Ishikawa (cell line): ENCODE measurements at regions not wholly inside any gene's neighbourhood (a gene's known extent, or its start where the extent isn't known, plus 50 kb on each side); places are given as distances from the start of the nearest gene placed in this dataset.

Experiments
- CEBPB ChIP-seq: IDR thresholded peaks from 2 replicates; pipeline ENCODE4 v1.6.1; 2012
- CREB1 ChIP-seq: IDR thresholded peaks from 2 replicates; pipeline ENCODE4 v1.6.1; 2012; ENCODE audit warnings: low read depth
- EGR1 ChIP-seq: IDR thresholded peaks from 2 replicates; pipeline ENCODE4 v1.6.1; 2012
- EP300 ChIP-seq: IDR thresholded peaks from 2 replicates; pipeline ENCODE4 v1.6.1; 2012; ENCODE audit warnings: borderline replicate concordance
- FOXM1 ChIP-seq: IDR thresholded peaks from 2 replicates; pipeline ENCODE4 v1.6.1; 2012; ENCODE audit warnings: low read depth, borderline replicate concordance
- MAX ChIP-seq: IDR thresholded peaks from 2 replicates; pipeline ENCODE4 v1.6.1; 2012
- NFIC ChIP-seq: IDR thresholded peaks from 2 replicates; pipeline ENCODE4 v1.6.1; 2012
- RAD21 ChIP-seq: IDR thresholded peaks from 2 replicates; pipeline ENCODE4 v1.6.1; 2012; ENCODE audit warnings: low read depth
- REST ChIP-seq: IDR thresholded peaks from 2 replicates; pipeline ENCODE4 v1.6.1; 2012; ENCODE audit warnings: low read depth, mild to moderate bottlenecking
- TAF1 ChIP-seq: IDR thresholded peaks from 2 replicates; pipeline ENCODE4 v1.6.1; 2012; ENCODE audit warnings: low read depth, mild to moderate bottlenecking
- TCF12 ChIP-seq: IDR thresholded peaks from 2 replicates; pipeline ENCODE4 v1.6.1; 2012; ENCODE audit warnings: low read depth
- TEAD4 ChIP-seq: IDR thresholded peaks from 2 replicates; pipeline ENCODE4 v1.6.1; 2012
- USF1 ChIP-seq: IDR thresholded peaks from 2 replicates; pipeline ENCODE4 v1.6.1; 2012
- YY1 ChIP-seq: IDR thresholded peaks from 2 replicates; pipeline ENCODE4 v1.6.1; 2012; ENCODE audit warnings: low read depth
- ZBTB7A ChIP-seq: IDR thresholded peaks from 2 replicates; pipeline ENCODE4 v1.6.1; 2012; ENCODE audit warnings: low read depth

- no peak for TF ChIP-seq YY1
- no peak for TF ChIP-seq TCF12
- no peak for TF ChIP-seq REST
- TF ChIP-seq ZBTB7A = no peak
- no peak for TF ChIP-seq MAX
- TF ChIP-seq RAD21 = no peak
- TF ChIP-seq EGR1 = no peak
- TF ChIP-seq FOXM1 = no peak
- TF ChIP-seq TEAD4 = no peak
- TF ChIP-seq USF1 = no peak
- no peak for TF ChIP-seq EP300
- no peak for TF ChIP-seq CEBPB
- no peak for TF ChIP-seq TAF1
- no peak for TF ChIP-seq NFIC
- no peak for TF ChIP-seq CREB1
These were observed 242.6 kb upstream of the IRS2 start for GRCh38 chr13:110028838-110029621.

GRCh38 chr13:110028311-110028710, 241.9 kb upstream of the IRS2 start:
- TF ChIP-seq CEBPB (no peak), TEAD4 (no peak), ZBTB7A (no peak), EP300 (no peak), NFIC (no peak), FOXM1 (no peak), TAF1 (no peak), YY1 (no peak), REST (no peak), TCF12 (no peak), MAX (no peak), CREB1 (no peak)

- no peak for TF ChIP-seq NFIC
- no peak for TF ChIP-seq ZBTB7A
- no peak for TF ChIP-seq RAD21
- no peak for TF ChIP-seq EGR1
- no peak for TF ChIP-seq REST
These were observed 241.3 kb upstream of the IRS2 start for GRCh38 chr13:110027470-110028240.

- TF ChIP-seq USF1 (no peak), CREB1 (no peak), YY1 (no peak), MAX (no peak), EP300 (no peak), NFIC (no peak), CEBPB (no peak), TAF1 (no peak), RAD21 (no peak), TEAD4 (no peak)
These were observed 238.2 kb upstream of the IRS2 start for GRCh38 chr13:110024645-110024980.
